ENCODE measurements at regions not wholly inside any gene's neighbourhood (a gene's known extent, or its start where the extent isn't known, plus 50 kb on each side); places are given as distances from the start of the nearest gene placed in this dataset.
"Not testable (repeated sequence)": the region's sequence is repeated elsewhere in the genome, so short reads cannot be mapped to it uniquely, and the experiment has no call there.

DNA sequence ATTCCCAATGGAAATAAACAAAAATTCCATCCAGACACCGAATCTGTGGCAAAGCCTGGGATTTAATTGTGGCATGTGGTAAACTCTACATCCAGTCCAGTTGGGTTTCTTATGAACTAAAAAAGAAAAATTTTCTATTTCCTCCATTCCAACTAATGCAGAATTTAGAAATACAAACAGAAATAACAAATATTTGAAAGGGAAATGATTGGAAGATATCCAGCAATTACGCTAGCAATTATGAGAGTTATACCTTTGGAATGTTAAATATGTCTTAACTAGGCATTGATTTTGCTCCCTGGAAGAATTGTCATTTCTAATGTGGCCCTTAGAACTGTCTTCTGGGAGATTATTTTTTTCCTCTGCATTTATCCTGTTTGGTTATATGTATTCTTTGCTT is 421.4 kb upstream of the KLHL1 start:
- no peak for DNase-seq (ENCODE audit: low spot score)
- FAIRE-seq, result no peak

DNA sequence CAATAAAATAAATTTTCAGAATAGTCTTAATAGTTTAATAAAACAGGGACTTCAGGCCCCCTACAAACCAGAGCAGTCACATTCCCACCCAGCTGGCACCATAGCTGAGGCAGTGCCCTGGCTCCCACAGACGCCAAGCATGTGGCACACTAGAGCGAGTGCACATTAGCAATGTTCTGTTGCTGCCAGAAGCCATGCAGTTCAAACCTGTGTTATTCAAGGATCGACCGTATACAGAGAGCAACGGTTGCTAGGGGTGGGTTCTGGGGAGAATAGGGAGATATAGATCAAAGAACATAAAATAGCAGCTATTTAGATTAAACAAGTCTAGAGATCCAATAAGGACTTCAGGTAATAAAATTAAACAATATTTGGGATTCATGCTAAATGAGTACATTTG is 419.3 kb upstream of the KLHL1 start:
- DNase-seq (ENCODE audit: low spot score), result no peak
- no peak for FAIRE-seq

GRCh38 chr13:70523622-70524021 is 415.4 kb upstream of the KLHL1 start:
- DNase-seq (ENCODE audit: low spot score), result no peak
- FAIRE-seq, result no peak

GRCh38 chr13:70520275-70521036 is 412.2 kb upstream of the KLHL1 start:
- no peak for FAIRE-seq

DNA sequence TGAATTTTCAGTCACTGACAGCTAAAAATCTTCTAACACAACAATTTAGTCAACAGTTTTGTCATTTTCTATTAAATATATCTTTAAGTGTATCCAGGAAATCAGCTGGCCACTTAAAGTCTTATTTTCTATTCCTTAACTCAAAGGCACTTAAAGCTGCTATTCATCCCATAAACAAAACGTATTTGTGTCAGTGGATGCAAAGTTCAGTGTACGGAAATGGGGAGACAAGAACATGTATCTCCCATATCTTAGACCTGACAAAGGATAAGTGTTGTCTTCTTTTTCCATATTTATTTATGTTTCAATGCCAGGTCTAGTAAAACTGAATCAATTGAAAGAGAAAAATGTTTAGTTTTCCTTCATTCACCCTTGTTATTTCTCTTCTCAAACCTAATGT is 409.8 kb upstream of the KLHL1 start:
- FAIRE-seq, result no peak

More at GRCh38 chr13:70520275-70521036, 412.2 kb upstream of the KLHL1 start:
- no peak for DNase-seq (ENCODE audit: low spot score)

GRCh38 chr13:70516226-70516625 is 408.0 kb upstream of the KLHL1 start:
- DNase-seq (ENCODE audit: low spot score) (no peak), FAIRE-seq (no peak)

More for the DNA sequence above, 409.8 kb upstream of the KLHL1 start:
- DNase-seq (ENCODE audit: low spot score), result no peak

DNA sequence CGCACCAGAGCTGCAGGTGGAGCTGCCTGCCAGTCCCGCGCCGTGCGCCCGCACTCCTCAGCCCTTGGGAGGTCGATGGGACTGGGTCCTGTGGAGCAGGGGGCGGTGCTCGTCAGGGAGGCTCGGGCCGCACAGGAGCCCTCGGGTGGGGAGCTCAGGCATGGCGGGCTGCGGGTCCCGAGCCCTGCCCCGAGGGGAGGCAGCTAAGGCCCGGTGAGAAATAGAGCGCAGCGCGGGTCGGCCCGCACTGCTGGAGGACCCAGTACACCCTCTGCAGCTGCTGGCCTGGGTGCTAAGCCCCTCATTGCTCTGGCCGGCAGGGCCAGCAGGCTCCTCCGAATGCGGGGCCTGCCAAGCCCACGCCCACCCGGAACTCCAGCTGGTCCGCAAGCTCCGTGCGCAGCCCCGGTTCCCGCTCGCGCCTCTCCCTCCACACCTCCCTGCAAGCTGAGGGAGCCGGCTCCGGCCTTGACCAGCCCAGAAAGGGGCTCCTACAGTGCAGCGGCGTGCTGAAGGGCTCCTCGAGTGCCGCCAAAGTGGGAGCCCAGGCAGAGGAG is 403.7 kb upstream of the KLHL1 start:
- not testable (repeated sequence) for FAIRE-seq

DNA sequence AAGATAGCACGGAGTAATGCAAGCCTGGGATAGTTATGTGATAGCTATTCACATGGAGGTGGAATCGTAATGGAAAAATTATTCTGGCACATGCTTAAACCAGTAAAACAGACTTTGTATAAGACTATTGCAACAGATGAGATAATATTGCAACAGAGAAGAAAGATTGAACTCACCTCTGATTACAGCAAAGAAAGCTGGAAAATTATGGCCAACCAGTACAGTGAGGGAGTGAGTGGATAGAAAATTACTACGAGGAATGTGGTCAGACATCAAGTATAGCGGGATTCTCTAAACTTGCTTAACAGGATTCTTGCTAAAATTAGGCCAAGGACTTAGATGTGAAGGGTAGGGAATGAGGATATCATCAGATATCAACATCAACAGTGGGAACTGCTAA is 397.6 kb upstream of the KLHL1 start:
- FAIRE-seq (no peak), DNase-seq (ENCODE audit: low spot score) (no peak)

More for the DNA sequence above, 403.7 kb upstream of the KLHL1 start:
- not testable (repeated sequence) for DNase-seq (ENCODE audit: low spot score)

DNA sequence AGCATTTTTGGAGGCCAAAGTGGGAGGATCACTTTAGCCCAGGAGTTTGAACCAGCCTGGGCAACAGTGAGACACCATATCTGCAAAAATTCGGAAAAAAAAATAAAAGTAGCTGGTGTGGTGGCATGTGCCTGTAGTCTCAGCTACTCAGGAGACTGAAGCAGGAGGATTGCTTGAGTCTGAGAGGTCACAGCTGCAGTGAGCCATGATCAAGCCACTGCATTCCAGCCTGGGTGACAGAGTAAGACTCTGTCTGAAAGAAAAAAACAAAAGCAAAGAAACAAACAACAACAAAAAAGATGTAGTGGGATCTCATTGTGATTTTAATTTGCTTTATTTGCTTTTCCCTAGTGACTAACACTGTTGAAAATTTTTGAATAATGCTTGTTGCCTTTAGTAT is 394.7 kb upstream of the KLHL1 start:
- FAIRE-seq (no peak), DNase-seq (ENCODE audit: low spot score) (no peak)

- DNase-seq (ENCODE audit: low spot score), result no peak
- FAIRE-seq, result no peak
These were observed 382.2 kb upstream of the KLHL1 start for GRCh38 chr13:70490320-70490935.

- FAIRE-seq, result no peak
- no peak for DNase-seq (ENCODE audit: low spot score)
These were observed 376.7 kb upstream of the KLHL1 start for GRCh38 chr13:70484931-70485330.

- DNase-seq (ENCODE audit: low spot score) (no peak), FAIRE-seq (peak; percentile 44)
These were observed 375.5 kb upstream of the KLHL1 start for GRCh38 chr13:70483599-70484276.

- no peak for DNase-seq (ENCODE audit: low spot score)
- no peak for FAIRE-seq
These were observed 365.7 kb upstream of the KLHL1 start for GRCh38 chr13:70473907-70474306.

DNA sequence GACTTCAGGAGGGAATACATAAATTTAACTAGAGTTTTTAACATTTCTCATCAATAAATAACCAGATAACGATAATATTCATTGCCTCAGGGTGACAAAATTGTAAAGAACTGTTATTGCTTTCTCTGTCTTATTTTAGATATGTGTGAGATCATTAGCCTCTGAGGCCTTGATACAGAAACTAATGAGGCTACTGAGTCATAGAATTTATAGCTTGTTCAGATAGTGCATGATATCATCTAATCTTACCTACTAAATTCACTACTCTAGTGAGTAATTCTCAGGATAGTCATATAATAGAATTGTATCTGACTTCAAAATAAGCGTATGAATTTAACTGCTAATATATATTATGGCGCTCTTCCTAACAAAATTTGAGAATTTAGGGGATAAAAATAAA is 360.8 kb upstream of the KLHL1 start:
- no peak for DNase-seq (ENCODE audit: low spot score)
- FAIRE-seq, result no peak

DNA sequence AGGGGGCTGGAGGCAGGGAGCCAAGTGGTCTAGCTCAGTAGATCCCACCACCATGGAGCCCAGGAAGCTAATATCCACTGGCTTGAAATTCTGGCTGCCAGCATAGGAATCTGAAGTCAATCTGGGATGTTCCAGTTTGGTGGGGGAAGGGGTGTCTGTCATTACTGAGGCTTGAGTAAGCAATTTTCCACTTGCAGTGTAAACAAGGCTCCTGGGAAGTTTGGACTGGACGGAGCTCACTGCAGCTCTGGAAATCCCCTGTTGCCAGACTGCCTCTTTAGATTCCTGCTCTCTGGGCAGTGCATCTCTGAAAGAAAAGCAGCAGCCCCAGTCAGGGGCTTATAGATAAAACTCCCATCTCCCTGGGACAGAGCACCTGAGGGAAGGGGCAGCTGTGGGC is 349.2 kb upstream of the KLHL1 start:
- no peak for DNase-seq (ENCODE audit: low spot score)
- FAIRE-seq, result no peak

- FAIRE-seq (no peak), DNase-seq (ENCODE audit: low spot score) (no peak)
These were observed 340.6 kb upstream of the KLHL1 start for GRCh38 chr13:70448820-70449219.

- FAIRE-seq, result no peak
- no peak for DNase-seq (ENCODE audit: low spot score)
These were observed 324.1 kb upstream of the KLHL1 start for GRCh38 chr13:70432276-70432805.

GRCh38 chr13:70430256-70430655 is 322.0 kb upstream of the KLHL1 start:
- FAIRE-seq (no peak), DNase-seq (ENCODE audit: low spot score) (no peak)

DNA sequence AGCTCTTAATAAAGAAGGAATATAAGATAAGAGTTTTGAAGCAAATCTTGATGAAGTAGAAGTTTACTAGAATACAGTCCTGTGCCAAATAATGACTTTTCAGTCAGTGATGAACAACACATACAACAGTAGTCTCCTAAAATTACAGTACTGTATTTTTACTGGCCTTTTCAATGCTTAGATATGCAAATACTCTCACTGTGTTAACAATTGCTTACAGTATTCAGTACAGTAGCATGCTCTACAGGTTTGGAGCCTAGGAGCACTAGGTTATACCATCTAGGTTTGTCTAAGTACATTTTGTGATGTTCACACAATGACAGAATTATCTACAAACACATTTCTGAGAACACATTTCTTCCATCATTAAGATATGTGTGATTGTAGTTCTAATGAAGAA is 316.7 kb upstream of the KLHL1 start:
- no peak for FAIRE-seq
- no peak for DNase-seq (ENCODE audit: low spot score)

- FAIRE-seq, result no peak
- DNase-seq (ENCODE audit: low spot score), result no peak
These were observed 316.2 kb upstream of the KLHL1 start for GRCh38 chr13:70424428-70424827.

GRCh38 chr13:70415136-70415535 is 306.9 kb upstream of the KLHL1 start:
- FAIRE-seq (no peak), DNase-seq (ENCODE audit: low spot score) (no peak)

- DNase-seq (ENCODE audit: low spot score) (no peak), FAIRE-seq (no peak)
These were observed 300.6 kb upstream of the KLHL1 start for GRCh38 chr13:70408865-70409264.

Data from RCC 7860 (cell line).